ENCODE measurements at regions not wholly inside any gene's neighbourhood (a gene's known extent, or its start where the extent isn't known, plus 50 kb on each side); places are given as distances from the start of the nearest gene placed in this dataset.

DNA sequence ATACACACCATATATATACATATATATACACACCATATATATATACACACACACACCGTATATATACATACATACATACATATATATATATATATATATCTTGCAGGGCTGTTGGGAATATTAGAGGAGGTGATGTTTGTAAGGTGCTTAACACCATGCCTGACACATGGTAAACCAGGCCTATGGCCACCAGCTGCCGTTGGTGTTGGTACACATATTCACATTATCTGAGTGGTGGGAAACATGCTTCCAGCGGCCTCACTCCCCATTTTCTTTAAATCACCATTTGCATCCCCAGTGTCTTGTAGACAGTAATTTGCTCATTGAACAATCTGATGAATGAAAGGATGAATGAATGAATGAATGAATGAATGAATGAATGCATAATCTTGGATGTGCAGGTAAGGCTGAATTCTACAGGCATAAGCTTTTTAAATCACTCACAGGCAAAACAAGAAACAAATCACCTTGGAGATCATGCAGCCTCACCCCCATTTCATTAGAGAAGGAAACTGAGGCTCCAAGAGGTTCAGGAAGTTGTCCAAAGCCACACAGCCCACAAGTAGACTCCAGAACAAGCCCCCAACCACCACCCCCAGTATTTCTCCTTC is 527.8 kb downstream of the MIAT start:
- WGBS (ENCODE audit: extremely low coverage, insufficient read length, low lambda C conversion rate), result no CpG with 5 or more reads among the region's 3 CpGs

More for the DNA sequence above, 527.8 kb downstream of the MIAT start:
- Histone ChIP-seq H3K4me2 (ENCODE audit: insufficient read depth, insufficient read length, low read length) (no peak overlapping the region), H2BK12ac (ENCODE audit: insufficient read length, low read depth, low read length) (no peak overlapping the region), H2BK5ac (ENCODE audit: insufficient read length, low read length) (no peak overlapping the region), H3K79me1 (ENCODE audit: insufficient read depth, low read depth, low read length, poor library complexity, severe bottlenecking) (no peaks in the 10 kb centered on the region), H3K23me2 (ENCODE audit: insufficient read length, low read depth, low read length, poor library complexity, severe bottlenecking) (no peaks in the 10 kb centered on the region), H4K8ac (replicated peaks; ENCODE audit: insufficient read length, low read depth, low read length) (no peak overlapping the region), H2AK5ac (ENCODE audit: insufficient read length, low read length) (no peak overlapping the region), H4K20me1 (ENCODE audit: control insufficient read depth, insufficient read depth, insufficient read length) (no peaks in the 10 kb centered on the region), H3K4me1 (ENCODE audit: insufficient read depth, low read length) (peaks cover 3% of the 10 kb centered on the region), H3T11ph (ENCODE audit: low read length) (no peak overlapping the region), H2BK120ac (ENCODE audit: low read depth, low read length, poor library complexity, severe bottlenecking) (no peak overlapping the region), H3K27me3 (ENCODE audit: insufficient read depth, low read length) (no peaks in the 10 kb centered on the region; the same call in 1 of the 2 replicates), H3K4ac (ENCODE audit: low read depth, low read length) (no peak overlapping the region), H3K79me2 (ENCODE audit: insufficient read depth, low read length) (no peaks in the 10 kb centered on the region), H4K5ac (ENCODE audit: insufficient read length, low read depth, low read length) (no peak overlapping the region), H3K9me3 (ENCODE audit: control insufficient read depth, low read depth, low read length) (no peaks in the 10 kb centered on the region), H2BK15ac (ENCODE audit: low read depth, low read length) (no peak overlapping the region), H2BK20ac (ENCODE audit: low read depth, low read length, poor library complexity, severe bottlenecking) (no peak overlapping the region), H3K9ac (ENCODE audit: extremely low read depth, insufficient read length, low read length) (no peak overlapping the region), H3K18ac (ENCODE audit: insufficient read length, low read depth, low read length) (no peak overlapping the region), H3K56ac (ENCODE audit: insufficient read length, low read depth, low read length) (no peak overlapping the region), H3K14ac (ENCODE audit: insufficient read depth, low read length) (no peak overlapping the region), H3K23ac (ENCODE audit: insufficient read length, low read depth, low read length) (no peak overlapping the region), H3K27ac (ENCODE audit: insufficient read length, low read depth, low read length) (no peak overlapping the region), H2AFZ (ENCODE audit: low read length) (no peak overlapping the region), H4K91ac (ENCODE audit: insufficient read length, low read depth, low read length) (no peak overlapping the region)
- DNase-seq, result no peak
- Mint-ChIP-seq H3K27me3 (ENCODE audit: low read depth) (peaks cover 16% of the 10 kb centered on the region), H3K36me3 (ENCODE audit: insufficient read depth in 1 of 3, low read depth in 3 of 3) (no peaks in the 10 kb centered on the region; a peak in 2 of 7 replicates), H3K9me3 (no peaks in the 10 kb centered on the region; a peak in 1 of 5 replicates), H3K4me3 (no peak overlapping the region), H3K4me1 (peaks cover 13 to 23% of the 10 kb centered on the region in 2 experiments), H3K27ac (no peak overlapping the region; a peak in 1 of 7 replicates)
- TF ChIP-seq, protein P1, sequence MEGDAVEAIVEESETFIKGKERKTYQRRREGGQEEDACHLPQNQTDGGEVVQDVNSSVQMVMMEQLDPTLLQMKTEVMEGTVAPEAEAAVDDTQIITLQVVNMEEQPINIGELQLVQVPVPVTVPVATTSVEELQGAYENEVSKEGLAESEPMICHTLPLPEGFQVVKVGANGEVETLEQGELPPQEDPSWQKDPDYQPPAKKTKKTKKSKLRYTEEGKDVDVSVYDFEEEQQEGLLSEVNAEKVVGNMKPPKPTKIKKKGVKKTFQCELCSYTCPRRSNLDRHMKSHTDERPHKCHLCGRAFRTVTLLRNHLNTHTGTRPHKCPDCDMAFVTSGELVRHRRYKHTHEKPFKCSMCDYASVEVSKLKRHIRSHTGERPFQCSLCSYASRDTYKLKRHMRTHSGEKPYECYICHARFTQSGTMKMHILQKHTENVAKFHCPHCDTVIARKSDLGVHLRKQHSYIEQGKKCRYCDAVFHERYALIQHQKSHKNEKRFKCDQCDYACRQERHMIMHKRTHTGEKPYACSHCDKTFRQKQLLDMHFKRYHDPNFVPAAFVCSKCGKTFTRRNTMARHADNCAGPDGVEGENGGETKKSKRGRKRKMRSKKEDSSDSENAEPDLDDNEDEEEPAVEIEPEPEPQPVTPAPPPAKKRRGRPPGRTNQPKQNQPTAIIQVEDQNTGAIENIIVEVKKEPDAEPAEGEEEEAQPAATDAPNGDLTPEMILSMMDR (conservative IDR thresholded peaks at IDR 0.05), result no peak
